ENCODE measurements at regions not wholly inside any gene's neighbourhood (a gene's known extent, or its start where the extent isn't known, plus 50 kb on each side); places are given as distances from the start of the nearest gene placed in this dataset.

- no peak for DNase-seq
These were observed 315.0 kb downstream of the AHR start for GRCh38 chr7:17613338-17614041.

- DNase-seq, result no peak
These were observed 318.9 kb downstream of the AHR start for GRCh38 chr7:17617380-17617779.

GRCh38 chr7:17617857-17618651 lies 319.6 kb downstream of the AHR start:
- DNase-seq, result no peak

- DNase-seq, result no peak
These were observed 320.2 kb downstream of the AHR start for GRCh38 chr7:17618652-17618974.

GRCh38 chr7:17619196-17619818 lies 320.9 kb downstream of the AHR start:
- no peak for DNase-seq

- DNase-seq, result no peak
These were observed 319.7 kb downstream of the SNX13 start for GRCh38 chr7:17620566-17620965.

GRCh38 chr7:17622451-17622850 lies 317.8 kb downstream of the SNX13 start:
- no peak for DNase-seq

GRCh38 chr7:17623546-17624185 lies 316.6 kb downstream of the SNX13 start:
- DNase-seq, result no peak

GRCh38 chr7:17624379-17624778 lies 315.9 kb downstream of the SNX13 start:
- DNase-seq, result no peak

GRCh38 chr7:17625043-17625442 lies 315.3 kb downstream of the SNX13 start:
- no peak for DNase-seq

- DNase-seq, result no peak
These were observed 314.1 kb downstream of the SNX13 start for GRCh38 chr7:17626235-17626634.

- no peak for DNase-seq
These were observed 309.2 kb downstream of the SNX13 start for GRCh38 chr7:17631061-17631460.

GRCh38 chr7:17632384-17632783 lies 307.9 kb downstream of the SNX13 start:
- no peak for DNase-seq

- no peak for DNase-seq
These were observed 307.2 kb downstream of the SNX13 start for GRCh38 chr7:17633067-17633466.

GRCh38 chr7:17638727-17639126 lies 301.6 kb downstream of the SNX13 start:
- no peak for DNase-seq

GRCh38 chr7:17640730-17641377 lies 299.4 kb downstream of the SNX13 start:
- DNase-seq, result no peak

GRCh38 chr7:17645500-17645899 lies 294.8 kb downstream of the SNX13 start:
- DNase-seq, result no peak

GRCh38 chr7:17646253-17646956 lies 293.9 kb downstream of the SNX13 start:
- DNase-seq, result no peak

GRCh38 chr7:17651341-17651740 lies 289.0 kb downstream of the SNX13 start:
- DNase-seq, result no peak

GRCh38 chr7:17651863-17652385 lies 288.4 kb downstream of the SNX13 start:
- DNase-seq, result no peak

GRCh38 chr7:17654940-17655339 lies 285.4 kb downstream of the SNX13 start:
- no peak for DNase-seq

- DNase-seq, result no peak
These were observed 281.2 kb downstream of the SNX13 start for GRCh38 chr7:17659126-17659525.
